Caki2 (cell line): ENCODE measurements at regions not wholly inside any gene's neighbourhood (a gene's known extent, or its start where the extent isn't known, plus 50 kb on each side); places are given as distances from the start of the nearest gene placed in this dataset.
"Not testable (repeated sequence)": the region's sequence is repeated elsewhere in the genome, so short reads cannot be mapped to it uniquely, and the experiment has no call there.

Source experiments
- DNase-seq: peaks from one replicate; pipeline ENCODE4 v3.0.0-alpha.2; 2015; ENCODE audit warnings: low read depth
- in situ Hi-C: cut with HindIII; loops from 2 replicates; pipeline ENCODE4 v1.10.0; 2016; ENCODE audit warnings: low sequenced_read_pairs, low pct_unique_long_range_greater_than_20kb, mixed read lengths

DNA sequence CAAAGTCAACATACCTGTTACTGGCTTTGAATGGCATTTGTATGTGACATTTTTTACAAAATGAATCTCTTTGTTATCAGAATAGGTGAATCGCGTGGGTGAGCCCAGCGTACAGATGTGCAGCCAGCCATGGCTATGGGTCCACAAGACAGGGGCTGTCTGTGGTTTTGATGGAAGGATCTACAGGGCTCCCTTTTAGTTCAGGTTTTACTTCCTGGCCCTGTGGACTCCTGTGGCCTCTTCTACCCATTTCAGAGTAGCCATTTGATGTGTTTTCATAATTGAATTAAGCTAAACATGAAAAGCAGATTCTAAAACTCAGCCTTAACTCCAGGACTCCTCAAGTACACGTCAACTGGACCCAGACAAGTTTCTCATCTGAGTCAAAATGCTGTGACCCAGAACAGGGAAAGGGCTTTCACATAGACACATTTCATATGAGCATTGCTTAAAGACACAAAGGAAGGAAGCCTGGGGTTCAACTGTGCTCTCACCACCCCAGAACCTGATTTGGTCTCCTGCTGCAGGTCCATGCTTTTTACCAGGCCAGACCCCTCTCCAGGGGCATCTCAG lies 105.3 kb upstream of the NAA20 start:
- DNase-seq = peak; percentile 58
- in situ Hi-C loops = no loop called here

DNA sequence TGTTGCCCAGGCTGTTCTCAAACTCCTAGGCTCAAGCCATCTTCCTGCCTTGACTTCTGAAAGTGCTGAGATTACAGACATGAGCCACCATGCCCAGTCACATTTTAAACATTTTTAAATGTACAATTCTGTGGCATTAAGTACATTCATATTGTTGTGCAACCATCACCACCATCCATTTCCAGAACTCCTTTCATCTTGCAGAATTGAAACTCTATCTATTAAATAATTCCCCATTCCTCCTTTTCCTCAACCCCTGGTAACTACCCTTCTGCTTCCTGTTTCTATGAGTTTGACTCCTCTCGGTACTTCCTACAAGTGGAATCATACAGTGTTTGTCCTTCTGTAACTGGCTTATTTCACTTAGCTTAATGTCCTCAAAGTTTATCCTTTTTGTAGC lies 103.8 kb upstream of the NAA20 start:
- in situ Hi-C loops = no loop called here
- DNase-seq = no peak

GRCh38 chr20:19913927-19914614 lies 103.1 kb upstream of the NAA20 start:
- in situ Hi-C loops = no loop called here

DNA sequence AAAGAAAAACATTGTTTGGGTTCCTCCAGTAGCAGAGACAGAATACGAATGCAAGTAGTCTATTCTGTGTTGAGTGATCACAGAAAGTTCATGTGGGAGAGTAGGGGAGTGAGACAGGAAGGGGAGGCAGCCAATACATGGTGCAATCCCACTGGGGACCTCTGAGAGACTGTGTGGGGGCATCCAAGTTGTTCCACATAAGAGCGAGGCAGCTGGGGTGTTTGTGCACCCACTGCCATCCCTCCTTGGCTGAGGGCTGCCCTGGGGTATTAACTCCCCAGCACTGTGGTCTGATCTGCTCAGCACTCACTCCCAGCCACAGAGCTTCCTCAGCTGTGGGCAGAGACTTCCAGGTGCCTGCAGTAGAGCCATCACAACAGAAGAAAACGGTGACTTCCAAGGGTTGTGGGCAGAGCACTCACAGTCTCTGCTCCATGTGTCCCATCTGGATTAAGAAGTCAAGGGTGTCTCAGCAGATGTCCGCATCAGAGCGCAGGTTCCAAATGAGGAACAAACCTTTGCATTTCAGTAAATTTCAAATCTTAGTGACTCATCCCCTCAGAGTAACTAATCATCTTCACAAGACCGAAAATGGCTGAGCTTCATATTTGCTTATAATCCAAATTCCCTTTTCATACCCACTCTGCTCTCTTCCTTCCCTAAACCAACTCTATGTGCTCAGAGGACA lies 101.9 kb upstream of the NAA20 start:
- in situ Hi-C loops = no loop called here
- no peak for DNase-seq

More at GRCh38 chr20:19913927-19914614, 103.1 kb upstream of the NAA20 start:
- DNase-seq = peak; percentile 75

DNA sequence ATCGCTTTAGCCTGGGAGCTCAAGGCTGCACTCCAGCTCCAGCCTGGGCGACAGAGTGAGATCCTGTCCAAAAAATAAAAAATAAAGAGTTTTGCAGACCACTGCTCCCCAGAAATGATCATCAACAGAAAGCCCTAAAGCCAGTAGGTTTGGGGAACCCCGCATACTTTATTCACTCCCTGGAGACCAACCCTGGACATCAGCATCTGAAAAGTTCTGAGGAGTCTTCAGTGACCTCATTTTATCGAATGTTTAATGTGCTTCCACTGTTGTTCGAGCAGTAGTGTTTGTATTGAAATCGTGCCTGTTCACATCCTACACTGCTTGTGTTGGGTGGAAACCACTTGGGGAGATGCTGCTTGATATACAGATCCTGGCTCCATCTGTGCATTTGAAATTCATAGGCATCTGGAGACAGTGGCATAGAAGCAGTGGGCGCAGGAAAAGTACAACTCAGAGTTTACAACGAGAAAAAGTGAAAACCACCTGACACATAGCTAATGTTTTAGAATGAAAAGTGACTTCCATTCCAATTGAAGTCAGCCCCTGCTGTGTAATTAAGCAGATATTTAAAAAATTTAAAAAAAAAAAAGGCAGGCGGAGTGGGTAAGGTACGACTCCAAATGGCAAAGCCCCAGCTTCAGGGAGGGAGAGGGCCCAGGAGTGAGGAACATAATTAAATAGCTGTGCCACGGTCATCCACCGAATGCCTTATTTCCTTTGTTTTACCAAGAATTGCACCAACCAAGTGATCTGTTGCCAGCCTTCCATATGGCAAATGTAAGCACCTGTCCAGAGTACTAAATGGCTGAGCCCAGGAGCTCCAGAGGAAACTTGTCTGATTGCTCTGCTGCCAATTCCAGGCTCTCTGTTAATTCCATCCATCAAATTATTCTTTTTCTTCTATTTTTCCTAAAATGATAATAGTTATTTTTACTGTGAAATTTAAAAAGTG lies 100.4 kb upstream of the NAA20 start:
- DNase-seq = no peak
- in situ Hi-C loops = no loop called here

DNA sequence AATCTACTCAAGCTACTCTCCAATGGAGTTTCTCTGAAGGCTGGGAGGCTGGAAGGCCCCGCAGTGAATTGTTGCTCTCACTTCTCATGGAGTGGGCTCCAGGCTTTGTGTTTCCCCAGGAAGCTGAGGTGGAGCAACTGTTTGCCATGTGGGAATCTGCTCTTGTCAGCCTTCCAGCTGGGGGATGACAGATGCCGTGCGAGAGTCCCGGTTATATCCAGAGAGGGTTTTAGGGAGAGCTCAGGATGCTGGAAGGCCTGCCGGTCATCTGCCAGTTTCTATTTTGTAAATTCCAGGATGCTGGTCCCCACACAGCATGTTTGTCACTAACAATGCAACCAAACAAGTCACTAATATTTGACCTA lies 98.2 kb upstream of the NAA20 start:
- no peak for DNase-seq
- in situ Hi-C loops = no loop called here

DNA sequence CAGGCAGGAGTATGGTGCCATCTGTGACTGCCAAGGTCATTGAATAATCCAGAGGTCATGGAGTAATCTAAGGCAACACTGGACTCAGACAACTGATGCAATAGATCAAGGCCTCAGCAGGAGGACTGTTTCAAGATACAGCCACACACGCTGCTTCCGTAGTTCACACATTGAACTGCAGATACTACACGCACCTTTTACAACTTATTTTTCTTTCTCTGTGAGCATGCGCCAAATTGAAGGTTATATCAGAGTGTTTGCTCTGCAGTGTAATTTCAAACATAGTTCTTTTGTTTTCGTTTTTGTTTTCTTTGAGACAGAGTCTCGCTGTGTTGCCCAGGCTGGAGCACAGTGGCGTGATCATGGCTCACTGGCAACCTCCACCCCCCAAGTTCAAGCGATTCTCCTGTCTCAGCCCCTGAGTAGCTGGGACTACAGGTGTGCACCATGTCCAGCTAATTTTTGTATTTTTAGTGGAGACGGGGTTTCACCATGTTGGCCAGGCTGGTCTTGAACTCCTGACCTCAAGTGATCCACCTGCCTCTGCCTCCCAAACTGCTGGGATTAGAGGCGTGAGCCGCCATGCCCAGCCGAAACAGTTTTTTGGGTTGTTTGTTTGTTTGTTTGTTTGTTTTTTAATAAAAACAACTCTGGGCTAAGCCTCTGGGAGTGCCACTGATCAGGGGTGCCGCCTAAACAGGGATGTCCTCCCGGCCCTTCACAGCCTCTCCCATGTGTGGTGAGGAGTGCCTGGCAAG lies 96.6 kb upstream of the NAA20 start:
- in situ Hi-C loops = no loop called here
- DNase-seq = no peak

DNA sequence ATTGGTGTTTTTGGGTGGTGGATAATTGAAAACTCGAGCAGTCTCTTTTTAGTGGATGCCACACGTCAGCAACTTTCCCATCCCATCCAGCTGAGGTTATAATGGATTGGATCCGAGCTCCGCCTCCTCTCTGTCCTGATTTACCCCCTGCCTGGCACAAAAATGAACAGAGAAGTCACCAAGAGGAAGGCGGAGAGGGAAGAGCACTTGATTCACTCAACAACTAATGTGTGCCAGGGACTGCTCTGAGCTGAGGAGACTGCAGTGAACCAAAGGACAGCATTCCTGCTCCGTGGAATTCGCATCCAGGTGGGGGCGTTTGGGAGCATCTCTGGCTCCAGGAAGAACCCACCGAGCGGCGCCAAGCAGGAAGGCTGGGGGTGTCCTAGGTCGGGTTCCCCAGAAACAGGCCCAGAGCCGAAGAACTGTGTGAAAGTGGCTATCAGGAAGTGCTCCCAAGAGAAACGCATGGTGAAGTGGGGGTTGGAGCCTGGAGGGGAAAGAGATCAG lies 95.8 kb upstream of the NAA20 start:
- in situ Hi-C loops = no loop called here
- DNase-seq = no peak

DNA sequence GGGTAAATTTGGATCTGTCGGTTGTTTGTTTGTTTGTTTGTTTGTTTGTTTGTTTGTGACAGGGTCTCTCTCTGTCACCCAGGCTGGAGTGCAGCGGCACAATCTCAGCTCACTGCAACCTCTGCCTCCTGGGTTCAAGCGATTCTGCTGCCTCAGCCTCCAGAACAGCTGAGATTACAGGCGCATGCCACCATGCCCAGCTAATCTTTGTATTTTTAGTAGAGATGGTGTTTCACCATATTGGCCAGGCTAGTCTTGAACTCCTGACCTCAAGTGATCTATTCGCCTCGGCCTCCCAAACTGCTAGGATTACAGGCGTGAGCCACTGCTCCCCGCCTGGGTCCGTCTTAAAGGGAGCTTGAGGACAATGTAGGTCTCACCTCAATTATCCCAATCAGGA lies 95.3 kb upstream of the NAA20 start:
- DNase-seq, in situ Hi-C loops: not testable (repeated sequence)

- in situ Hi-C loops = no loop called here
- no peak for DNase-seq
Measured at GRCh38 chr20:19922716-19923115, 94.4 kb upstream of the NAA20 start.

GRCh38 chr20:19923762-19924161 lies 93.4 kb upstream of the NAA20 start:
- in situ Hi-C loops = no loop called here
- DNase-seq = no peak

DNA sequence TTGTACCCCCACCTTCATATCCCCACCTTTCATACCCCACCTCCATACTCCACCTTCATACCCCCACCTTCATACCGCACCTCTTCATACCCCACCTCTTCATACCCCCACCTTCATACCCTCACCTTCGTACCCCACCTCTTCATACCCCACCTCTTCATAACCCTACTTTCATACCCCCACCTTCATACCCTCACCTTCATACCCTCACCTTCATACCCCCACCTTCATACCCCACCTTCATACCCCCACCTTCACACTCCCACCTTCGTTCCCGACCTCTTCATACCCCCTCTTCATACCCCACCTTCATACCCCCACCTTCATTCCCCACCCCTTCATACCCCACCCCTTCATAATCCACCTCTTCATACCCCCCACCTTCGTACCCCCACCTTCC lies 92.9 kb upstream of the NAA20 start:
- no peak for DNase-seq
- in situ Hi-C loops = no loop called here

GRCh38 chr20:19926591-19926990 lies 90.6 kb upstream of the NAA20 start:
- DNase-seq = no peak
- in situ Hi-C loops = no loop called here

DNA sequence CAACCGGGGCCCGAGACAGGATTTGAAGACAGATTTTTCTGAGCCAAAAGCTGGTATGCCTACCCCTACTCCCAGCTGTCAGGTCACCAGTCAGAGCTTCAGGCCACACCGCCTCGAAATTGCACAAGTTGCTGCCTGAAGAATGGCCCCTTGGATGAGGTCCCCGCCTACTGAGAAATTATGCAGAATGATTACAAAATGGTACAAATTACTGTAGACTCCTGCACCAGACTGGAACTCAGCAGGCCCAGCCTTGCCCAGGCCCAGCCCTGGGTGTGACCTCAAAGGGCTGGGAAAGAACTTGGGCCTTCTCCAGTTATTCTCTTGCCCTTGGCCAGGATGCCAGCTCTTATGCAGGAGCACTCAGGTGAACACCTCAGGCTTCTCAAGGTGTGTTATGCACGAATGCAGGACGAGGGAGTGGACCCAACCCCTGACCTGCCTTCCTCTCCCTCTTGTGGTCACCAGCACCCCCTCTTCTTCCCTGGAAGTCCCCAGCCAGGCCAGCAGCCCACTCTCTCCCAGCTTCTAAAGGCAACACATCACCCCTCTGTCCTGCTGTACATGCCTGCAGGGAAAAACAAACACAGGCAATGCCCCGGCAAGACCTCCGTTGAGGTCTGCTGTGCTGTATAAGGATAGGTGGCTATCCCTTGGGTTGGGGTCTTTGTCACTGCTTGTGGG lies 88.7 kb upstream of the NAA20 start:
- no peak for DNase-seq
- in situ Hi-C loops = no loop called here

- in situ Hi-C loops = no loop called here
- no peak for DNase-seq
Measured at GRCh38 chr20:19929012-19929360, 88.2 kb upstream of the NAA20 start.

- DNase-seq = no peak
- in situ Hi-C loops = no loop called here
Measured at GRCh38 chr20:19929481-19930145, 87.5 kb upstream of the NAA20 start.

- DNase-seq = no peak
- in situ Hi-C loops = no loop called here
Measured at GRCh38 chr20:19930426-19930825, 86.7 kb upstream of the NAA20 start.
